A549 (cell line): ENCODE measurements at regions not wholly inside any gene's neighbourhood (a gene's known extent, or its start where the extent isn't known, plus 50 kb on each side); places are given as distances from the start of the nearest gene placed in this dataset.
A peak's percentile ranks its signal among the peaks of the same experiment; 100 is the strongest.
"Not testable (repeated sequence)": the region's sequence is repeated elsewhere in the genome, so short reads cannot be mapped to it uniquely, and the experiment has no call there.

Experiments
- ATAC-seq, 2 experiments: fragments of 200-7000 bp in 1 of 2; fragments of >200 bp in 1 of 2; cut with Nextera tagmentation in 1 of 2; cut with Tn5 transposase in 1 of 2; 3 replicates each; pipeline versions ENCODE4 v1.8.0 to v1.9.1; 2018 to 2020; ENCODE audit warnings: mild to moderate bottlenecking in 1 of 2, moderate library complexity in 1 of 2
- CTCF ChIA-PET: fragments of 300-600 bp; sonication (Branson Sonifier 250); formaldehyde crosslinking; extraction: SDS; loops from one replicate; lab custom pipeline; 2021; ENCODE audit warnings: antibody characterized with exemption, inconsistent platforms; lab: Yijun Ruan, JAX
- POLR2A ChIA-PET: fragments of 350-600 bp; formaldehyde crosslinking; extraction: SDS; loops from one replicate; lab custom pipeline; 2021; ENCODE audit warnings: antibody characterized with exemption, inconsistent platforms; lab: Yijun Ruan, JAX
- DNase-seq, 2 experiments: peaks; one replicate each; pipeline versions ENCODE4 v3.0.0 to v3.0.0-alpha.2; 2011 to 2016; ENCODE audit warnings: low read depth in 1 of 2, low spot score in 1 of 2
- FAIRE-seq: peaks from 2 replicates; lab custom pipeline; 2011; peaks lifted over from hg19 to GRCh38; lab: Jason Lieb, UNC
- H3K27ac ChIP-seq, 2 experiments: fragments of >200 bp; sonication (Bioruptor Twin); formaldehyde crosslinking; 3 replicates each; pipeline ENCODE4 v1.5.1; 2016 to 2017
- H3K4me1 ChIP-seq: fragments of >200 bp; sonication (Bioruptor Twin); formaldehyde crosslinking; 3 replicates; pipeline ENCODE4 v1.6.1; 2016
- H3K4me2 ChIP-seq: fragments of >200 bp; sonication (Bioruptor Twin); formaldehyde crosslinking; 3 replicates; pipeline ENCODE4 v1.6.1; 2016
- H3K4me3 ChIP-seq: fragments of >200 bp; sonication (Bioruptor Twin); formaldehyde crosslinking; 3 replicates; pipeline ENCODE4 v1.5.1; 2016
- H3K9me3 ChIP-seq: fragments of >200 bp; sonication (Bioruptor Twin); formaldehyde crosslinking; 3 replicates; pipeline ENCODE4 v1.6.1; 2016
- CBX8 ChIP-seq: fragments of 200-600 bp; sonication (generic); IDR thresholded peaks from 2 replicates; pipeline ENCODE4 v1.6.1; 2016
- CEBPB ChIP-seq, 2 experiments: fragments of >200 bp in 1 of 2; sonication (Bioruptor Twin) in 1 of 2; formaldehyde crosslinking in 1 of 2; IDR thresholded peaks; 2 replicates each; pipeline ENCODE4 v1.6.1; 2012 to 2016
- EP300 ChIP-seq, 2 experiments: fragments of >200 bp; sonication (Bioruptor Twin); formaldehyde crosslinking; IDR thresholded peaks; 2 replicates in 1 of 2; 3 replicates in 1 of 2; pipeline ENCODE4 v1.6.1; 2016 to 2017
- ESRRA ChIP-seq: fragments of 150-350 bp; IDR thresholded peaks from 2 replicates; pipeline ENCODE4 v1.6.1; 2014; ENCODE audit warnings: mild to moderate bottlenecking, low read length, borderline replicate concordance
- FOSL2 ChIP-seq, 2 experiments: fragments of 450-650 bp in 1 of 2; fragments of >200 bp in 1 of 2; sonication (Bioruptor Twin) in 1 of 2; formaldehyde crosslinking; IDR thresholded peaks; 2 replicates each; pipeline versions ENCODE4 v1.5.0 to v1.6.1; 2016 to 2020; ENCODE audit warnings: mild to moderate bottlenecking in 1 of 2, moderate library complexity in 1 of 2
- FOXS1 ChIP-seq: fragments of 250-450 bp; sonication (Bioruptor Pico); IDR thresholded peaks from 2 replicates; pipeline ENCODE4 v1.5.0; 2020; ENCODE audit warnings: mild to moderate bottlenecking, moderate library complexity
- GATA3 ChIP-seq: IDR thresholded peaks from 2 replicates; pipeline ENCODE4 v1.6.1; 2012; ENCODE audit warnings: borderline replicate concordance
- HDAC2 ChIP-seq: fragments of 200-600 bp; sonication (generic); IDR thresholded peaks from 2 replicates; pipeline ENCODE4 v1.6.1; 2016
- HES2 ChIP-seq: fragments of >200 bp; sonication (Bioruptor Twin); formaldehyde crosslinking; IDR thresholded peaks from 2 replicates; pipeline ENCODE4 v1.6.1; 2016
- HEYL ChIP-seq: fragments of 250-450 bp; sonication (Bioruptor Pico); IDR thresholded peaks from 2 replicates; pipeline ENCODE4 v1.8.0; 2021; ENCODE audit warnings: mild to moderate bottlenecking, moderate library complexity
- JUNB ChIP-seq: fragments of >200 bp; sonication (Bioruptor Twin); formaldehyde crosslinking; IDR thresholded peaks from 2 replicates; pipeline ENCODE4 v1.6.1; 2016
- KDM1A ChIP-seq: fragments of 200-600 bp; sonication (generic); IDR thresholded peaks from 2 replicates; pipeline ENCODE4 v1.6.1; 2016; ENCODE audit warnings: low read depth, mild to moderate bottlenecking
- MAZ ChIP-seq: fragments of 150-350 bp; IDR thresholded peaks from 2 replicates; pipeline ENCODE4 v1.6.1; 2014; ENCODE audit warnings: antibody characterized with exemption, low read depth, low read length, borderline replicate concordance
- RAD21 ChIP-seq, 2 experiments: fragments of >200 bp in 1 of 2; sonication (Bioruptor Twin) in 1 of 2; formaldehyde crosslinking in 1 of 2; IDR thresholded peaks in 1 of 2; conservative IDR thresholded peaks in 1 of 2; 2 replicates in 1 of 2; 3 replicates in 1 of 2; pipeline ENCODE4 v1.6.1; 2012 to 2018; ENCODE audit warnings: inconsistent platforms in 1 of 2
- RCOR1 ChIP-seq: fragments of 150-350 bp; IDR thresholded peaks from 2 replicates; pipeline ENCODE4 v1.6.1; 2014; ENCODE audit warnings: antibody characterized with exemption, low read length, low read depth
- SMC3 ChIP-seq: fragments of >200 bp; sonication (Bioruptor Twin); formaldehyde crosslinking; IDR thresholded peaks from 3 replicates; pipeline ENCODE4 v1.6.1; 2018; ENCODE audit warnings: inconsistent platforms
- SREBF2 ChIP-seq: fragments of 450-650 bp; IDR thresholded peaks from 2 replicates; pipeline ENCODE4 v1.6.1; 2014; ENCODE audit warnings: mild to moderate bottlenecking, moderate library complexity
- TP53 ChIP-seq: fragments of 250-450 bp; sonication (Bioruptor Pico); IDR thresholded peaks from 2 replicates; pipeline ENCODE4 v1.5.0; 2021; ENCODE audit warnings: mild to moderate bottlenecking, moderate library complexity
- ZSCAN20 ChIP-seq: fragments of 250-450 bp; sonication (Bioruptor Pico); IDR thresholded peaks from 2 replicates; pipeline ENCODE4 v1.8.0; 2022; ENCODE audit warnings: mild to moderate bottlenecking, moderate library complexity
- WGBS: methylation state at CpG from one replicate; pipeline ENCODE4 v1.1.6; 2017; ENCODE audit errors: missing lambda C conversion rate; 5-methylcytosine and 5-hydroxymethylcytosine counted together
- TF ChIP-seq, protein P1 (sequence below): fragments of 250-450 bp; sonication (Bioruptor Pico); IDR thresholded peaks from 2 replicates; pipeline ENCODE4 v1.5.0; 2021; ENCODE audit warnings: mild to moderate bottlenecking, moderate library complexity, borderline replicate concordance
- TF ChIP-seq, protein P2 (sequence below): fragments of >200 bp; sonication (Bioruptor Twin); formaldehyde crosslinking; IDR thresholded peaks from 3 replicates; pipeline ENCODE4 v1.5.1; 2016

GRCh38 chr4:62601737-62602136 is 1401.6 kb downstream of the ADGRL3 start:
- H3K9me3 ChIP-seq: no peaks in the 10 kb centered on the region
- no peak for ATAC-seq
- no peak for FAIRE-seq
- H3K4me3 ChIP-seq: no peak overlapping the region
- H3K27ac ChIP-seq: no peak overlapping the region
- 0% methylated on average over 1 of the region's 1 CpG for WGBS
- ChIA-PET POLR2A (no interaction called here), CTCF (no interaction called here)
- TF ChIP-seq CBX8: no peak
- no peak for TF ChIP-seq RCOR1
- TF ChIP-seq, protein P1, sequence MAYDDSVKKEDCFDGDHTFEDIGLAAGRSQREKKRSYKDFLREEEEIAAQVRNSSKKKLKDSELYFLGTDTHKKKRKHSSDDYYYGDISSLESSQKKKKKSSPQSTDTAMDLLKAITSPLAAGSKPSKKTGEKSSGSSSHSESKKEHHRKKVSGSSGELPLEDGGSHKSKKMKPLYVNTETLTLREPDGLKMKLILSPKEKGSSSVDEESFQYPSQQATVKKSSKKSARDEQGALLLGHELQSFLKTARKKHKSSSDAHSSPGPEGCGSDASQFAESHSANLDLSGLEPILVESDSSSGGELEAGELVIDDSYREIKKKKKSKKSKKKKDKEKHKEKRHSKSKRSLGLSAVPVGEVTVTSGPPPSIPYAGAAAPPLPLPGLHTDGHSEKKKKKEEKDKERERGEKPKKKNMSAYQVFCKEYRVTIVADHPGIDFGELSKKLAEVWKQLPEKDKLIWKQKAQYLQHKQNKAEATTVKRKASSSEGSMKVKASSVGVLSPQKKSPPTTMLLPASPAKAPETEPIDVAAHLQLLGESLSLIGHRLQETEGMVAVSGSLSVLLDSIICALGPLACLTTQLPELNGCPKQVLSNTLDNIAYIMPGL (CRISPR knock-in tag): no peak
- no peak for TF ChIP-seq HEYL (CRISPR knock-in tag)
- TF ChIP-seq KDM1A: no peak
- TF ChIP-seq SMC3: no peak
- no peak for TF ChIP-seq JUNB
- no peaks in the 10 kb centered on the region for H3K4me1 ChIP-seq
- H3K4me2 ChIP-seq: no peak overlapping the region
- DNase-seq: no peak

- peak in 1 of 2 experiments; percentile 12 for DNase-seq
- POLR2A ChIA-PET, FAIRE-seq, ATAC-seq, H3K4me1 ChIP-seq, H3K4me2 ChIP-seq, H3K4me3 ChIP-seq, H3K27ac ChIP-seq, H3K9me3 ChIP-seq: not testable (repeated sequence)
- peak; percentile 20 to 39; a peak in 2 of 5 replicates for TF ChIP-seq RAD21 (conservative IDR thresholded peaks at IDR 0.05 in 1 of 2, IDR thresholded peaks at IDR 0.05 in 1 of 2)
- TF ChIP-seq, protein P2, sequence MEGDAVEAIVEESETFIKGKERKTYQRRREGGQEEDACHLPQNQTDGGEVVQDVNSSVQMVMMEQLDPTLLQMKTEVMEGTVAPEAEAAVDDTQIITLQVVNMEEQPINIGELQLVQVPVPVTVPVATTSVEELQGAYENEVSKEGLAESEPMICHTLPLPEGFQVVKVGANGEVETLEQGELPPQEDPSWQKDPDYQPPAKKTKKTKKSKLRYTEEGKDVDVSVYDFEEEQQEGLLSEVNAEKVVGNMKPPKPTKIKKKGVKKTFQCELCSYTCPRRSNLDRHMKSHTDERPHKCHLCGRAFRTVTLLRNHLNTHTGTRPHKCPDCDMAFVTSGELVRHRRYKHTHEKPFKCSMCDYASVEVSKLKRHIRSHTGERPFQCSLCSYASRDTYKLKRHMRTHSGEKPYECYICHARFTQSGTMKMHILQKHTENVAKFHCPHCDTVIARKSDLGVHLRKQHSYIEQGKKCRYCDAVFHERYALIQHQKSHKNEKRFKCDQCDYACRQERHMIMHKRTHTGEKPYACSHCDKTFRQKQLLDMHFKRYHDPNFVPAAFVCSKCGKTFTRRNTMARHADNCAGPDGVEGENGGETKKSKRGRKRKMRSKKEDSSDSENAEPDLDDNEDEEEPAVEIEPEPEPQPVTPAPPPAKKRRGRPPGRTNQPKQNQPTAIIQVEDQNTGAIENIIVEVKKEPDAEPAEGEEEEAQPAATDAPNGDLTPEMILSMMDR: peak; percentile 12; the same call in 1 of the 3 replicates
- 14% methylated on average over 12 of the region's 12 CpGs for WGBS
- CTCF ChIA-PET: interaction anchor here (0.8 to 1.7 kb wide), 2 partner anchors 10 to 11 kb away, joined by 3 read pairs; no protein-coding TSS in a partner anchor
Observed at GRCh38 chr4:62595265-62595664, 1395.1 kb downstream of the ADGRL3 start.

DNA sequence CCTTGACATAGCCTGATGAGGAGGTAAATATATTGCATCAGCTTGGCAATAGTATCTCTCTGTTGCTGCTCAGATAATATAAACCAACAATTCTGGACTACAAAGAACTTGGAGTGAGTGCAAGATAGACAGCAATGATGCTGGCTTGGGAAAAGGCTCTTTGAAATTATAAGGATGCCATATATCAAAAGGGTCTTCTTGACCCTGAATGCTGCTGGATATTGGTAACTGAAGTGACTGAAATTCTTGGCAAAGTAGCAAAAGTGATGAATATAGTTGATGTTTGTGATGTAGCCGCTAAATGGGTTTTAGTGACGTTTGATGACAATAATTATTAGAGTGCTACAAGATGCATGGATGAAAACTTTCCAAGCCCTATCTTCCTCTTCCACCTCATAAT is 1391.6 kb downstream of the ADGRL3 start:
- DNase-seq (no peak), ATAC-seq (no peak)
- H3K9me3 ChIP-seq: no peaks in the 10 kb centered on the region
- no peak overlapping the region for H3K27ac ChIP-seq
- no peak overlapping the region for H3K4me3 ChIP-seq
- 10% methylated on average over 2 of the region's 2 CpGs for WGBS
- ChIA-PET CTCF (no interaction called here), POLR2A (no interaction called here)
- H3K4me2 ChIP-seq: no peak overlapping the region
- TF ChIP-seq TP53: no peak
- no peak for TF ChIP-seq EP300 (IDR thresholded peaks at IDR 0.05)
- TF ChIP-seq, all 56 proteins: peak for 0
- H3K4me1 ChIP-seq: no peaks in the 10 kb centered on the region
- no peak for FAIRE-seq

DNA sequence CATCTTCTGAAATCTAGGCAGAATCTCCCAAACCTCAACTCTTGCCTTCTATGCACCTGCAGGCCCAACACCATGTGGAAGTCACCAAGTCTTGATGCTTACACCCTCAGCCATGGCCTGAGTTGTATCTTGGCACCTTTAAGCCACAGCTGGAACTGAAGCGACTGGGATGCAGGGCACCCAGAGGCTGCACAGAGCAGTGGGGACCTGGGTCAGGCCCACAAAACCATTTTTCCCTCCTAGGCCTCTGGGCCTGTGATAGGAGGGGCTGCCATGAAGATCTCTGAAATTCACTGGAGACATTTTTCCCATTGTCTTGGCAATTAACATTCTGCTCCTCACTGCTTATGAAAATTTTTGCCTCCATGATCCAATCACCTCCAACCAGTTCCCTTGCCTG is 1388.5 kb downstream of the ADGRL3 start:
- FAIRE-seq (no peak), ATAC-seq (no peak), DNase-seq (no peak)
- WGBS: no CpG with 5 or more reads among the region's 1 CpG
- no peak overlapping the region for H3K4me3 ChIP-seq
- no peaks in the 10 kb centered on the region for H3K9me3 ChIP-seq
- ChIA-PET CTCF (no interaction called here), POLR2A (no interaction called here)
- no peaks in the 10 kb centered on the region for H3K4me1 ChIP-seq
- H3K27ac ChIP-seq: no peak overlapping the region
- no peak overlapping the region for H3K4me2 ChIP-seq
- TF ChIP-seq FOXS1 (CRISPR knock-in tag) (no peak), ESRRA (no peak)
- TF ChIP-seq, all 56 proteins: peak for 0

GRCh38 chr4:62571494-62571893 is 1371.4 kb downstream of the ADGRL3 start:
- no peak for TF ChIP-seq HES2
- no peak for TF ChIP-seq ZSCAN20 (CRISPR knock-in tag)
- no peak for TF ChIP-seq SREBF2
- no peak for TF ChIP-seq GATA3
- no peak for TF ChIP-seq CEBPB (IDR thresholded peaks at IDR 0.05)
- TF ChIP-seq HDAC2: no peak
- TF ChIP-seq FOSL2 (IDR thresholded peaks at IDR 0.05): no peak
- TF ChIP-seq FOSL2 (CRISPR knock-in tag; IDR thresholded peaks at IDR 0.05): no peak
- no peak for TF ChIP-seq MAZ

More at GRCh38 chr4:62571494-62571893, 1371.4 kb downstream of the ADGRL3 start:
- Histone ChIP-seq H3K4me1 (no peaks in the 10 kb centered on the region), H3K27ac (no peak overlapping the region), H3K4me3 (no peak overlapping the region), H3K9me3 (no peaks in the 10 kb centered on the region), H3K4me2 (no peak overlapping the region)
- no CpG with 5 or more reads among the region's 4 CpGs for WGBS
- CTCF ChIA-PET: no interaction called here
- ATAC-seq (no peak), DNase-seq (no peak), FAIRE-seq (no peak)
- POLR2A ChIA-PET: no interaction called here
